ENCODE measurements at regions not wholly inside any gene's neighbourhood (a gene's known extent, or its start where the extent isn't known, plus 50 kb on each side); places are given as distances from the start of the nearest gene placed in this dataset.

- TF ChIP-seq OVOL3 (tag by site-specific recombination; IDR thresholded peaks at IDR 0.05) = no peak
- TF ChIP-seq CTCF (tag by site-specific recombination; IDR thresholded peaks at IDR 0.05) = no peak
- no peak for TF ChIP-seq ZNF274 (IDR thresholded peaks at IDR 0.05; ENCODE audit: low read length)
- no peak for TF ChIP-seq ZNF274 (tag by site-specific recombination; IDR thresholded peaks at IDR 0.05; ENCODE audit: borderline replicate concordance)
- no peak for TF ChIP-seq BCL11A (tag by site-specific recombination; IDR thresholded peaks at IDR 0.05; ENCODE audit: low read depth)
- no peak for TF ChIP-seq ZNF335 (tag by site-specific recombination; conservative IDR thresholded peaks at IDR 0.05)
- no peak for TF ChIP-seq ZNF311 (tag by site-specific recombination; IDR thresholded peaks at IDR 0.05; ENCODE audit: borderline replicate concordance)
- TF ChIP-seq ZNF175 (tag by site-specific recombination; IDR thresholded peaks at IDR 0.05) = no peak
- TF ChIP-seq MYNN (tag by site-specific recombination; IDR thresholded peaks at IDR 0.05; ENCODE audit: borderline replicate concordance) = no peak
- no peak for TF ChIP-seq KLF16 (tag by site-specific recombination; IDR thresholded peaks at IDR 0.05)
- no peak for TF ChIP-seq PRDM4 (tag by site-specific recombination; IDR thresholded peaks at IDR 0.05)
- TF ChIP-seq, protein P1, sequence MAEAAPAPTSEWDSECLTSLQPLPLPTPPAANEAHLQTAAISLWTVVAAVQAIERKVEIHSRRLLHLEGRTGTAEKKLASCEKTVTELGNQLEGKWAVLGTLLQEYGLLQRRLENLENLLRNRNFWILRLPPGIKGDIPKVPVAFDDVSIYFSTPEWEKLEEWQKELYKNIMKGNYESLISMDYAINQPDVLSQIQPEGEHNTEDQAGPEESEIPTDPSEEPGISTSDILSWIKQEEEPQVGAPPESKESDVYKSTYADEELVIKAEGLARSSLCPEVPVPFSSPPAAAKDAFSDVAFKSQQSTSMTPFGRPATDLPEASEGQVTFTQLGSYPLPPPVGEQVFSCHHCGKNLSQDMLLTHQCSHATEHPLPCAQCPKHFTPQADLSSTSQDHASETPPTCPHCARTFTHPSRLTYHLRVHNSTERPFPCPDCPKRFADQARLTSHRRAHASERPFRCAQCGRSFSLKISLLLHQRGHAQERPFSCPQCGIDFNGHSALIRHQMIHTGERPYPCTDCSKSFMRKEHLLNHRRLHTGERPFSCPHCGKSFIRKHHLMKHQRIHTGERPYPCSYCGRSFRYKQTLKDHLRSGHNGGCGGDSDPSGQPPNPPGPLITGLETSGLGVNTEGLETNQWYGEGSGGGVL (tag by site-specific recombination; IDR thresholded peaks at IDR 0.05) = no peak
- TF ChIP-seq ZNF416 (tag by site-specific recombination; IDR thresholded peaks at IDR 0.05) = no peak
These were observed 1114.9 kb downstream of the C4orf33 start for GRCh38 chr4:130210864-130211263.

Data from HEK293 (cell line).